Colonic mucosa (tissue), 4 donors: ENCODE measurements at regions not wholly inside any gene's neighbourhood (a gene's known extent, or its start where the extent isn't known, plus 50 kb on each side); places are given as distances from the start of the nearest gene placed in this dataset.

ENCODE experiments used
- DNase-seq: peaks from one replicate; pipeline ENCODE4 v3.0.0-alpha.2; 2020
- H3K27ac ChIP-seq: fragments of 200-600 bp; one replicate; pipeline ENCODE4 v1.8.0; 2021
- H3K27me3 ChIP-seq: fragments of 200-600 bp; one replicate; pipeline ENCODE4 v1.8.0; 2021
- H3K36me3 ChIP-seq: fragments of 200-600 bp; one replicate; pipeline ENCODE4 v1.8.0; 2021
- H3K4me1 ChIP-seq: fragments of 200-600 bp; one replicate; pipeline ENCODE4 v1.8.0; 2021; ENCODE audit warnings: mild to moderate bottlenecking
- H3K4me3 ChIP-seq: fragments of 200-600 bp; one replicate; pipeline ENCODE4 v1.8.0; 2021
- H3K9ac ChIP-seq, 2 donors: one replicate each; pipeline ENCODE4 v1.7.0; 2013; ENCODE audit warnings: control low read depth in 2 of 2, low read depth in 2 of 2, low read length in 2 of 2
- H3K9me3 ChIP-seq: fragments of 200-600 bp; one replicate; pipeline ENCODE4 v1.8.0; 2021
- CTCF ChIP-seq: fragments of 200-600 bp; IDR thresholded peaks from one replicate; pipeline ENCODE4 v1.8.0; 2022; ENCODE audit warnings: antibody characterized with exemption, mild to moderate bottlenecking
- intact Hi-C: fragments of 100-400 bp; cut with DNase I; formaldehyde crosslinking; loops from one replicate; pipeline ENCODE4 v1.14.1; 2022
- donor health status: healthy.
- donor health status: DM: no; HTN: no; CAD: no.
- donor health status: DM: no; HTN: no; CAD: no.

- no peak for DNase-seq
- TF ChIP-seq CTCF = no peak
- Histone ChIP-seq H3K4me3 (no peak overlapping the region), H3K9me3 (no peaks in the 10 kb centered on the region), H3K27me3 (no peaks in the 10 kb centered on the region), H3K36me3 (no peaks in the 10 kb centered on the region), H3K9ac (no peak overlapping the region), H3K4me1 (no peaks in the 10 kb centered on the region), H3K27ac (no peak overlapping the region)
- intact Hi-C loops = no loop called here
Measured at GRCh38 chr11:47906066-47906465, 57.9 kb upstream of the NUP160 start.

DNA sequence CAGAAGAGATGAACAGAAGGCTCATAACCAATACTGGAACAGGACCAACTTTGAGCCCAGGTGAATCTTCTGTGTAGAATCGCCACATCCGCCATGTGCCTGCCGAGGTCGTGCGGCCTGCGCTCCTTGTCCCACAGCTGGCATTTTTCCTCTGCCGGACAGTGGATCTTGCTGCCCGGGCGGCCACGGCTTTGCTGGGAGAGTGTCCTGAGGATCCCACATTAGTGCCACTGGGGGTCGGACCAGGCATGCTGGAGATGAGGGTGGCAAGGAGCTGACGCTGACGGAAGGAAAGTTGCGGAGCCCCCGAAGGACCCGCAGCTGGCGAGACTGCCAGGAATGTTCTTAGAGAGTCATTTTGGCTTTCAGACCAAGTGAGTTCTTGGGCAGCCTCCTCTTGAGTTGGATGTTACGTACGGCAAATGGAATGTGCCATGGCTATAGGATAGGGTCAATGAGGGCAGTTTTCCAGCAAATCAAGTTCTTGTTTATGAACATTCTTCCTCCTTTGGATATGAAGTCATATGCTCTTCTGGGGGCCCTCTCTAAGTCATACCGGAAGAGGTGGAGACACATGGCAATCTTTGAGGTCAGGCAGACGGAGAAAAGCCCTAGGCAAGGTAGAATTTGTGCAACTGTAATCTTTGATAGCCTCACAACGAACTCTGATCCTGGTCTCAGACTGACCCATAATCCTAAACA lies 57.4 kb upstream of the NUP160 start:
- H3K4me1 ChIP-seq = no peaks in the 10 kb centered on the region
- DNase-seq = no peak
- intact Hi-C loops = no loop called here
- no peak overlapping the region for H3K9ac ChIP-seq
- no peaks in the 10 kb centered on the region for H3K9me3 ChIP-seq
- no peak overlapping the region for H3K27ac ChIP-seq
- H3K36me3 ChIP-seq = no peaks in the 10 kb centered on the region
- TF ChIP-seq CTCF = no peak
- H3K27me3 ChIP-seq = no peaks in the 10 kb centered on the region
- H3K4me3 ChIP-seq = no peak overlapping the region

- no peak for TF ChIP-seq CTCF
- Histone ChIP-seq H3K27me3 (no peaks in the 10 kb centered on the region), H3K36me3 (no peaks in the 10 kb centered on the region), H3K27ac (no peak overlapping the region), H3K4me3 (no peak overlapping the region), H3K9me3 (no peaks in the 10 kb centered on the region), H3K9ac (no peak overlapping the region), H3K4me1 (no peaks in the 10 kb centered on the region)
- intact Hi-C loops = no loop called here
- DNase-seq = no peak
Measured at GRCh38 chr11:47904808-47905207, 56.7 kb upstream of the NUP160 start.

DNA sequence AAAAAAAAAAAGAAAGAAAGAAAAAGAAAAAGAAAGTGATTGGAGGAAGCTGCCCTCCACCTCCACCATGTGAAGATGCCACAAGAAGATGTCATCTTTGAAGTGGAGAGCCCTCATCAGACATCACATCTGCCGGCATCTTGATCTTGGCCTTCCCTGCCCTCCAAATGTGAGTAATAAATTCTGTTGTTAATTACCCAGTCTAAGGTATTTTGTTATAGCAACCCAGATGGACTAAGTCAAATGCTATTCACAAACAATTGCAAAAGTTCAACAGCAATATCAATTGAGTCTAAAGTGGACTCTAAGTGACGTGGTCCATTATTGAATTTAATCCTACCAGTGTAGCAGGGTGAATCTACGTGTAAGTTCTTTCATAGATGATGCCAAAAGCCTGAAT lies 55.9 kb upstream of the NUP160 start:
- TF ChIP-seq CTCF = no peak
- intact Hi-C loops = no loop called here
- no peaks in the 10 kb centered on the region for H3K27me3 ChIP-seq

DNA sequence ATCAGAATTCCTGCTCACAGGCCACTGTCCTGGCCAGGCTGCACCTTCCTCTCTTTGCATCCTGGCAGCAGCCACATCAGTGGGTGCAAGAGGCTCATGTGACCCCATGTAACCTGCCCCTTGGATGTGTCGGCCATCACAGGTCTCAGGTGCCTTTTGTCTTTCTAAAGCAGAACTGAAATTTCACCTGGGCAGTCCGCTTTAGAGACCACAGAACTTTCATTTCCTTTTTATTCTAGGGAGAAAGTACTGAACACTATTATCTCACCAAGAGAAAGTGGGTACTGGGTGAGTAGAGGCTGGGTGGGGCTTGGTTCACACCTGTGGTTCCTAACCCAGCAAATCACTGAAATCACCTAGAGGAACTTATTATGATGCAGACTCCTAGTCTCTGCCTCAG lies 51.7 kb upstream of the NUP160 start:
- no peaks in the 10 kb centered on the region for H3K27me3 ChIP-seq
- H3K9me3 ChIP-seq = no peaks in the 10 kb centered on the region
- H3K4me3 ChIP-seq = no peak overlapping the region
- no peaks in the 10 kb centered on the region for H3K36me3 ChIP-seq
- no peak for DNase-seq
- TF ChIP-seq CTCF = no peak
- H3K4me1 ChIP-seq = no peaks in the 10 kb centered on the region
- intact Hi-C loops = no loop called here
- no peak overlapping the region for H3K27ac ChIP-seq
- no peak overlapping the region for H3K9ac ChIP-seq

More for the DNA sequence above, 55.9 kb upstream of the NUP160 start:
- Histone ChIP-seq H3K9me3 (no peaks in the 10 kb centered on the region), H3K4me1 (no peaks in the 10 kb centered on the region), H3K36me3 (no peaks in the 10 kb centered on the region), H3K27ac (no peak overlapping the region), H3K4me3 (no peak overlapping the region), H3K9ac (no peak overlapping the region)
- DNase-seq = no peak
